SHP77 (cell line): ENCODE measurements at regions not wholly inside any gene's neighbourhood (a gene's known extent, or its start where the extent isn't known, plus 50 kb on each side); places are given as distances from the start of the nearest gene placed in this dataset.
"Not testable (repeated sequence)": the region's sequence is repeated elsewhere in the genome, so short reads cannot be mapped to it uniquely, and the experiment has no call there.

ENCODE experiments used
- DNase-seq, 2 experiments: peaks; one replicate each; lab custom pipeline; 2025; lab: John Stamatoyannopoulos, UW

DNA sequence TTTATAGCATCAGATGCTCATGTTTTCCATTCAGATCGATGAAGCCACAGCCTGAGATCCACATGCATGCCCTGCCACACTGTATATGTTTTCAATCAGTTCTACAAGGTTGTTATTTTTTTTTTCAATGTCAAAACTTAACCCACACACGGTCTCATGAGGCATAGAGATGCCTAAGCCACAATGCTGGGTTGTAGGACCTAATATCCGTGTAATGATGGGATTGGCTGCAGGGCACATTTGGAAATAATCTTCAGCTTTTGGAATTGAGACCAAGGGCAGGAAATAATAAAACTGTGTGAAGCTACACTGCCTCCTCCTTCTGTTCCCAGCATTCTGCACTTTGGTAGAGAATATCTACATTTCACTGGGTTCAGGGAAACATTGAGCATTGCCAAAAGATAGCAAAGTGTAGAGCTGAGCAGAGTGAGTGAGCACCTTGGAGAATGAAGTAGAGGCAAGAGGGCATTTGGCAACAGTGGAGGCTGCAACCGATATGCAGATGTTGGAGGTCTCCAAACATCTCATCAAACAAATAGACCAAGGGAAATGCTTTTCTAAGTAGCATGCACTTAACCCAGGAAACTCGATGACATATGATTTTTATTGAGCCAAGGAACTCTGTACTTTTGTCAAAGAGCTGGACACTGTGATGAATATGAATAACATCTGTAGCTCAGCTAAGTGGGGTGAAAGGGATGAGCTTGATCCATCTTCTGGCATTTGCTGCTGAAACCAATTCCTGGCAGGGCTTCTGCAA, 176.7 kb downstream of the LYPLAL1 start:
- DNase-seq: no peak

DNA sequence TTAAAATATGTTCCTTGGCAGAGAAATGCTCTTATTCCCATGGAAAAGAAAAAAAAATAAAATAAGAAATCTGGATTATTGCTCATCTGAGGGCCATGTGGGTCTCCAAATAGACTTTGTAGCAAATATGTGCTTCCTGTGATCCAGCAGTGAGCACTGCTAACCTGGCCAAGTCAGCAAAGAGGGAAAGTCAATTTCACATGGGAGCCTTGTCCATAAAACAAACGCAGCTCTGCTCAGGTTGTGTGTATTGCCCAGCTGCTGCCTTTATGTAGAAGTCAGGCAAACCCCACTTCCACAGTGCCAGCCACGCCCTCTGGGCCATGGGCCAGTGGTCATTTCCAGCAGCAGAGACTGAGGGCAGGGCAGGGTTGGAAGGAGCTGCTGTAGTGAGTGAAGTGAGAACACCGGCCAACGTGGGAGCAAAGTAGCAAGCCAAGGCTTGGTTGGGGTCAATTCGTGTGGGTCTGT, 174.3 kb downstream of the LYPLAL1 start:
- peak; percentile 67 to 73 for DNase-seq

DNA sequence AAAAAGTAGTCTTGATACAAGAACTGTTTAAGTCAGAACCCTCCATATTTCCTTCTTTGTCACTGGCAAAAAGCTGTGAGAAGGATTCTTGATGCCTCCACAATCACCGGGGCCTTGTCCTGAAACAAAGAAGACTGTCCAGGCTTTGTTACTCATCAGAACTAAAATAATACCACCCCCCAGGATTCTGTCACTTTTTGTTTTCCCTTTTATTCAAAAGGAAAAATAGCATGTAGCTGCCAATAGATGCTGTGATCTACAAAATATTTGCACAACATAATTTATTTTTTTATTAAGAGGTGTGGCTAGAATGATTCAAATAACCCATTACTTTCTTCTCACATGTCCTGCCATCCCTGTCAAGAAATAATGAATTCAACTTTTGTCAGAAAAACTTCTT, 173.7 kb downstream of the LYPLAL1 start:
- no peak for DNase-seq

DNA sequence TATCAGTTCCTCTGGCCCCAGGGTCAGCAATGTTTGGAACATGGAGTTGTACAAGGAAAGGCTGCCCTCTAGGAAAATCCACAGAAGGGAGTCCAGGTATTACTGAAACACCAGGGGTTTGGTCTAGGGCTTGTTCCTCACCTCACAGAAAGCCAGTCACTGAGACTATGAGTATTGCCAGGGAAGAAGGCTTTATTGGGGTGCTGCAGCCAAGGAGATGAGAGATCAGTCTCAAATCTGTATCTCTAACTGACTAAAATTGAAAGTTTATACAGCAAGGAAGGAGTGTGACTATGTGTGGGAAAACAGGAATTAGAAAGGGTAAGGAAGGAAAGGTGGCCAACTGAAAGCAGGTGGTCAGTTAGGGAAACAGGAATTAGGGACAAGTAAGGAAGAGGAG, 172.3 kb downstream of the LYPLAL1 start:
- no peak for DNase-seq

DNA sequence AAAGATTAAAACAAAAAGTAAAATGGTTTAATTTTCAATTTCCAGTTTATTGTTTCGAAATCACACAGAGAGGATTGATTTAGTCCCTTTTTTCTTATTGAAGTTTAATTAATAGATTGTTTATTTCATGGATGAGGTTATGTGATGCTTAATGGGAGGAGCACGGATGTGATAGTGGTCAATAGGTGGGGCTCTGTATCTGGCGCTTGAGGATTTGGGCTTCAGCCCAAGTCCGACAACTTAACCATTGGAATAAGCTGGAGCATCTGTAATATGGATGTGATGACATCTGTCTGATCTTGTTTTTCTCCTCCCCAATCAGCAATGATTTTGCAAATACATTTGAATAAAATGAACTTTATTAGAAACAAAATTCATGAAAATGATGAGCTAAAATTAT, 169.2 kb downstream of the LYPLAL1 start:
- DNase-seq: no peak

DNA sequence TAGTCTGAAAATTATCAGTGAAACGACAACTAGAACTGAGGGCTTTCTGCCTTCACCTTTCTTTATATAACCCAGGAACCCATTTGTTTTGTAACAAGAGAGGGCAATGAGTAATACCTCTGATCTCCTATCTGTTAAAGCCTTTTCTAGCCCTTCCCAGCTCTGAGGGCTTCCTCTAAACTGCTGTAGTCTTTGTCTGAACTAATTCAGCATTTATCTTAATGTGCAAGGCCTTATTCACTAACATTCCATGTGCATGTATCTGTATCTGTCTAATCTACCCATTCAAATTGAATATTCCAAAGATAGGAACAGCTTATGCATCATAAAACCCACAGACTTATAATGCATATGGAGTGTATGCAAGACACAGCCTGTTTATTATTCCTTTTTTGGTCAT, 167.1 kb downstream of the LYPLAL1 start:
- no peak for DNase-seq

DNA sequence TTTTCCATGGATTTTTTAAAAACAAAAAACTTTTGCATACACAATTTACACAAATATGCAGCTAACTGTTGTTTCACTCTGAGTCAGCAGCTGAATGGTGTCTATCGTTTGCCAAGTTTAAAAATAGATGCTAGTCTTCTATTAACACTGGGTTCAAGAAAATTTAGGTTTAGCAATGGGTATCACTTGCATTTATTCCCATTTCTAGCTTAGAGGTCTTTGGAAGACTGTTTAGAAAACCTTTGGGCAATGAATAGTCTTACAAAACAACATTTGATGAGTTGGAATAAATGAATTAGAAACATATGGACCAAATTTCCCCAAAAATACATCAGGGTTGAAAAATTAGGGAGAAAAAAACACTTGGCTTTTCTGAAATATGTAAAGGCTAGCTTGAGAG, 165.8 kb downstream of the LYPLAL1 start:
- DNase-seq: no peak

DNA sequence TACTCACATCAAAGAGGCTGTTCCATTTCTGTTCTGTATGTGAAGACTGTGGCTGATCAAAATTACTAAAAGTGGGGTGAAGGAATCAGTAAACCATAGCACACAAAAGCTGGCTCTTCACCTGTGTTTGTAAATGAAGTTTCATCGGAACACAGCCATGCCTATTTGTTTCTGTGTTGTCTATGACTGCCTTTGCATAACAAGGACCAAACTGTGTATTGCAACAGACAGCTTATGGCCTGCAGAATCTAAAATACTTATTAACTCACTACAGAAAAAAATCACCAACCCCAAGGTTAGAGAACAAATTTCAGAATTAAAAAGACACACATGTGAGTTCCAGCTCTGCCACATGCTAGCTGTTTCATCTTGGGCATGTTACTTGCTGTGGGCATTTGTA, 163.9 kb downstream of the LYPLAL1 start:
- no peak for DNase-seq

DNA sequence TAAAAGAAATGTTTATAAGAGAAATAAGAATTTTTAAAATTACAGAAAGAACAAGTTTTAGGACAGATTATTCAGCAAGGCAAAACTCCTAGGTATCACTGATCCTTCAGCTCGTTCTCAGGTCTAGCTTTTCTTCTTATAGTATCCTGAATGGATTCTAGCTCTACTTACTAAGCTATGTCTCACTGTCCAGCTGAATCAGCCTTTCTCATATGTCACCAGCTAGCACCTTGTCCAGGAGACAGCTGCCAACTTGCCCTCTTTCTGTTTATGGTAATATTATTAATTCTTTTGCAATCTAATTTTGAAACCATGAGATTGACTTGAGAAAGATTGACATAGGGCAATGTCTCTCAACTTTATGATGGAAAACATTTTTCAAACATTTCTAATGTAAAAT, 159.9 kb downstream of the LYPLAL1 start:
- no peak for DNase-seq

DNA sequence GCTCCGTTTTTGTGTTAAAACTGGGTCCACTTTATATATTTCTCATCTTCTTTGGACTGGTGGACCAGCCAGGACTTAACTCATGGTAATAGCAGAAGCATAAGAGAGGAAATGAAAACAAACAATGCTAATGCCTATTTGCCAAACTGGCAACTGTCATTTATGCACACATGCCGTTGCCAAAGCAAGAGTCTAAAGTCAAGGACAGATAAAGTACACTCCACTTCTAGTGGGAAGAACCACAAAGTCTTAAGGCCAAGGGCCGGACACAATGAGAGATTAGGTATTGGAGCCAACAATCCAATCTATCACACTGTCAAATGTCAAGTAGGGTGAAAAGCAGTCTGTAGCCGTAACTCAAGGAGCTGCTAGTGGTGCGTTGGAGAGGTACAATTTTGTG, 157.7 kb downstream of the LYPLAL1 start:
- DNase-seq: no peak

DNA sequence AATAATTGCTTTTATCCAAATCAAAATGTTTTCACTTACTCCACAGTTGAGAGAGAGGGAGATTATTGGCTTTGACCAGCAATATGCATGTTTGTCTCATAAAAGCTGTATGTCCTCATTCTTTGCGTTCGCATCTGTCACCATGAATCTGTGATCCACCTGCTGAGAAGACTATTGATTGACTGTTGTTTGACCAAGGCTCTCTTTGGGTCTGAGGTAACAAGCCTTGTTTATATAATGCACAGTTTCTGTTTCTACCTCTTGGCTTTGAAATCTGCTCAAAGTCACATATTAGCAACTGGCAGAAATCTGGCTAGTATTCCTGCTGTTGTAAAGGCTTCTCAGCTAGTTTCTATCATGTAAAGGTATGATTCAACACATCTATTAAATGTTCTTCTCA, 157.0 kb downstream of the LYPLAL1 start:
- DNase-seq: peak; percentile 53 to 64

DNA sequence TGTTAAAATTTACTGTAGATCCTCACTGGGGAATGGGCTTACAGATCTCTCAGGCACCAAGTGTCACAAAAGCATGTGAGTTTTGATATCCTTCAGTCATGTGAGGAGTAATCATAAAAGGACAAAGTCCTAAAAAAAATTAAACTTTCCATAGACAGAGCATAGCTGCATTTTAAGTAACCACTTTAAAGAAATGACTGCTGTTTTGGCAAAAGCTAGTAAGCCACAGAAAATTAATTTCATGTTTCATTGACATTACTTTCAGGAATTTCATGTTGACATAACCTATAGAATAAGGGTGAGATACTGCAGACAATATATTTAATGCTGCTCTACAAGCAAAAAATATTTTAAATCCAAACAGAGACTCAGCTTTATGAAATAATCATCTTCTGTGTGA, 156.3 kb downstream of the LYPLAL1 start:
- no peak for DNase-seq

DNA sequence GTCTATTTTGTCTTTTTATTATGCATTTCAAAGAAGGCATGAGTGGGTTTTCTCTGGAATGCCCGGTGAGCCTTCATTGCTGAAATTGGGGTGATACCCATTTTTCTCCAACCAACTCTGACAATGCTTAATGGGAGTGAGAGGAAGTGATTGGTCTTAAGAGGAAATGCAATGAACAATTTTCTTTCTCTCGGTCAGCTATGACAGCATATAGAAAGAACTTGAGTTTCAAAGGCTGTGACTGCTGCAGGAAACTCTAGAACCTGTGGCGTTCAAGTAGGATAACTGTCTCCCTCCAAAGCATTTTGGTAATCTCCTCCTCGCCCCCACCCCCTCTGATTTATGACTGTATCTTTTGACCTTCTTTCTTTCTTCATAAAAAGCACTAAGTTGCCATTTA, 155.9 kb downstream of the LYPLAL1 start:
- DNase-seq: no peak

DNA sequence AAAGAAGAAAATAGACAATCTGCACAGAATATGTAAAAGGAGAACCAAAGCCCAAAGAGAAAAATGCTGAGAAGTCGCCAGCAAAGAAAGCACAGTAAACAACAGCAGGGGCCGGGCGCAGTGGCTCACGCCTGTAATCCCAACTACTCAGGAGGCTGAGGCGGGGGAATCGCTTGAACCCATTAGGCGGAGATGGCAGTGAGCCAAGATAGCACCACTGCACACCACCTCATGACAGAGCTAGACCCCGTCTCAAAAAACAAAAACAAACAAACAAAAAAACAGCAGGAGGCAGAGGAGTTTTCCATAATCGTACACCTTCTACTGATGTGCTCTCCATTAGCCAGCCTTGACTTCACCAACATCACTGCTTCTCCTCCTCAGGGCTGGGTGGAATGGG, 153.2 kb downstream of the LYPLAL1 start:
- no peak for DNase-seq

DNA sequence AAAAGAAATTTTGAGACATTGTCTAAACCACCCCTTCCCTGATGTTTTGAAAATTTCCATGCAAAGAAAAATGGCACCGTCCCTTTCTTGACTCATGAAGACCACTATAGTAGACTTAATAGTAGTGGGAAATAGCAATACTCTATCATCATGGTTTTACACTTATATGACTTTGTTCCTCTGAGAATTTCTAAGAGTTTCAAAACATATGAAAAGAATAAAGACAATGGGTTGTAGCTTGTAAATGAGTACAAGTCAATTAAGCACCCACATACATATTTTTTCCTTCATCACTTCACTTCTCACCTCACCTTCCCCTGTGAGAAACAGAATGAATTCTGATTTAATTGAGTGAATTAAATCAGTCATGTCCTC, 151.7 kb downstream of the LYPLAL1 start:
- DNase-seq: no peak

DNA sequence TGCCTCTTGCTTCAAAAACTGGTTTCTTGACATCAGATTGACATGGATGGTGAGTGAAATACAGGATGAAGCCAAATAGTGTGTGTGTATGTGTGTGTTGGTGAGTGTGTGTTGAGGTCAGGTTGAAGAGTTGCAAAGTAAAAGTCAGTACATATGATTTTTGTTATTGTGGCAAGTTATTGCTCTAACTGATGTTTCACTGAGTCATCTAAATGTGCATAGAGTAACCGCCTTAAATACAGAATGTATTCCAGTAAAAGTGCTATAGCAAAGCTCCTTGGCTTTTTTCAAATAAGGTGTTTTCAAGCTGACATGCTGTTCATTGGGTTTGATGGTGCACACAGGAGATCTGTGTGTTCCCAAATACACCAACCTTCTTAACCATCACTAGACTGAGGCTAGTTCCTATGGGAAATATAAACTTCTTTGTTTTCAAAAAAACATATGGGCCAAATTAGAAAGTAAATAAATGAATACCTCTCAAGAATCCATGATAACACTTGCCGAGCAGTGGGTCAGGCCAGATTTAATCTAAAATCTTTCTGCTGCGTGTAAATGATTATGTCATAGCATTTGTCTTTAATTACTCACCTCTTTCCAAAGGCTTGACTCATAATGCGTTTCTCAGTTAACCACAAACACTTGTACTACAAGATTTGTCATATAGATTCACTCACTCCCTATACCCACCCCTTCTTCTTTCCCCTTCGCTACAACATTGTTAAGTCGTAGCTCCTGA, 151.1 kb downstream of the LYPLAL1 start:
- no peak for DNase-seq

DNA sequence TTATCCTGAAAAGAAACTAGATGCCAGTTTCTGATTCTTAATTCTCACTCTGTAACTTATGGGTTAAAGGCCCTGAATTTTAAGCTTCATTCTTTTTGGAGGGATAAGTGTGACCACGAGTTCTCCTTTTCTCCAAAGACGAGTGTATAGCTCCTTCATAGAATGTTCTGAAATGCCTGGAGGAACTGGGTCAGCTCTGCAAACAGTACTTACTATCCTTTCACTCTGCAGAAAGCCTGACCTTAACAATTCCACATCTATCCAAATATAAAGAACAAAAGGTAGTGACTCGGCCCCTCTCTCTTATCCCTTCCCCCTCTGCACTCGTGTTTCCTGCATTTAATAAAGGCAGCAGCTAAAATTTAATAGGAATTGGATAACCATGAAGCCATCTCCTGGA, 150.5 kb downstream of the LYPLAL1 start:
- no peak for DNase-seq

DNA sequence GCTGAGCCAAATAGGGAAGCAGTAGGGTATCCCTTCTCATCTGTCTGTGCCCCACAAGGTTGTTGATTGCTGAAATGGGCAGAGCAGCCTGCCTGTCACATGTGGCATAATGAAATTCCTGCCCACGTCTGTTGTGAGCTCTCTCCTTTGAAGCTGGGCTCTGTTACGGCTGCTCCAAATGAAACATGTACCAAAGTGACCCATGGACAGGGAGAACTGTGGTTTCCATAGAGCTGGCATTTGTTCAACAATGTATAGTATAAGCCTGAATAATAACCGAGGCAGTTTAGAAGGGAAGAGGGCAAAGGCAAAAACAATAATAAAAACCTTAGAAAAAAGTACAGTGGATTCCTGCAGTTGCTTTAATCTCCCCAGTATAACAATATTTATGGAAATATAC, 149.7 kb downstream of the LYPLAL1 start:
- no peak for DNase-seq

DNA sequence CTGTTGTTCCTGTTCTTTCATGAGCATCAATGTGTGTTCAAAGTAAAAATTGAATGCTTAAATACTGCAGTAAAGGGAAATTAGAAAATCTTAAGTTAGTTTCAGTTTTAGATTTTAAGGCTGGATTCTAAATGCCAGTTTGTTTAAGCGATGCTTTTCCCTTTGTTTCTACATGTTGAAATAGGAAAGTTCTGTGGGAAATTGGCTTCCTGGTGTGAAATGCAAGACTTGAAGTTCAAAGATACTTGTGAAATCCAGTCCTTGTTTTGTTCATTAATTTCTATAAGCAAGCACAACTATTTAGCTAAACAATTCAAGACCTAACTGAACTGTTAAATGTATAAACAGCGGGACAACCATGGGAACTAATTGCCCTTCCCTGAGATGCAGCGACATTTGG, 149.1 kb downstream of the LYPLAL1 start:
- DNase-seq: no peak

DNA sequence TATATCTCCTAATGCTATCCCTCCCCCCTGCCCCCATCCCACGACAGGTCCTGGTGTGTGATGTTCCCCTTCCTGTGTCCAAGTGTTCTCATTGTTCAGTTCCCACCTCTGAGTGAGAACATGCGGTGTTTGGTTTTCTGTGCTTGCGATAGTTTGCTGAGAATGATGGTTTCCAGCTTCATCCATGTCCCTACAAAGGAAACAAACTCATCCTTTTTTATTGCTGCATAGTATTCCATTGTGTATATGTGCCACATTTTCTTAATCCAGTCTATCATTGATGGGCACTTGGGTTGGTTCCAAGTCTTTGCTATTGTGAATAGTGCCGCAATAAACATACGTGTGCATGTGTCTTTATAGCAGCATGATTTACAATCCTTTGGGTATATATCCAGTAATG, 146.9 kb downstream of the LYPLAL1 start:
- not testable (repeated sequence) for DNase-seq

DNA sequence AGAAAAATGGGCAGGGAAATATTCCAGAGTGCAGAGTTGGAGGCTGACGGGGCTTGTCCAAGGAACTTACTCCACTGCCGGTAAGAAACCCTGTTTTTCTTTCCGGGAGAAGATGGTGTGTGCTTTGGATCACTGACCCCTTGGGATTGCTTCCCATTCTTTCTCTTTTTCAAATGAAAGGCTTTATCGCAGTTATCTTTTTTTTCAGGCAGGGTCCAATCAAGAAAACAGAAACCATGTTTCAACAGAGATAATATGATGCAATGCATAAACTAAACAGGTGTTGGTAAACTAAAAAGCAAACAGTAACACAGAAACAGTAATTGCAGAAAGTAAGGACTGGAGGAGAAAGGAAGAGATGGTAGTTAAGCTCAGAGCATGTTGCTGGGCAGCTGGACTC, 145.1 kb downstream of the LYPLAL1 start:
- DNase-seq: no peak

DNA sequence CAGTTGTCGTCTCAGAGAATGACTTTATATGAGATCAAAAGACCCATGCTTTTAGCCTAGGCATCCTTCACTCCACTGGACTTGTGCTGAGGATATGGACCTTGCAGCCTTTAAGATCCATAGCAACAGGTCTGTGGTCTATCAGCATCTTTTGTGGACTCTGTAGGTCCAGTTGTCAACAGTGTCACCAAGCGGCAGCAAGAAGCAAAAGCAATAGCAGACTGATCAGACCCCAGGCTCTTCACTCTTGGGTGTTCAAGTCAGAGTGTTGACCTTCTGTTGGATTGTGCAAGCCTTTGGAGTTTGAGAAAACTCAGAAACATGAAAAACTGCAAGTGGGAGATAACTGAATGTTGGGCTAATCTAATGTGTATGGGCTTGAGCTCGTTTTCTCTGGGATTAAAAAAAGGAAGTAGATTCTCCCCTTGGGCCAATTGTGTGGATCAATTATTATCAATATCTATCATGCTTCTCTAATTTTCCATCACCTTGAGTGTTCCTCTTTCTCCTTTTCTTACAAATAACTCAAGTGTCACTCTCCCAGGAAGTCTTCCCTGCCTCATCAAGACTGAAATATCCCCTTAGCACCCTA, 144.2 kb downstream of the LYPLAL1 start:
- DNase-seq: no peak

DNA sequence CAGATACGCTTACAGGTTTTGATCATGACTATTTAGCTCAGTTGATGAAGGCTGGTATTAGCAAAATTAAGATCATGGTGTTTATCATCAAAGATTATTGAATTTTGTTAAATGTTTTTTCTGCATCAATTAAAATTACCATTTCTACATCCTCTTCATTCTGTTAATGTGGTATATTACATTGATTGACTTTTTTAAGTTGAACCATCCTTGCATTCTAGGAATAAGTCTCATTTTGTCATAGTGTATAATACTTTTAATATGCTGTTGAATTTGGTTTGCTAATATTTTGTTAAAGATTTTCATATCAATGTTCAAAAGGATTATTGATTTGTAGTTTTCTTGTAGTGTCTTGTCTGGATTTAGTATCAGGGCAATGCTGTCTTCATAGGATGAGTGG, 142.4 kb downstream of the LYPLAL1 start:
- no peak for DNase-seq
